Ovary (tissue), 7 donors: ENCODE measurements at regions not wholly inside any gene's neighbourhood (a gene's known extent, or its start where the extent isn't known, plus 50 kb on each side); places are given as distances from the start of the nearest gene placed in this dataset.

Experiments used
- DNase-seq, 5 donors: peaks; one replicate each; pipeline ENCODE4 v3.0.0-alpha.2; 2019 to 2020
- H3K27ac ChIP-seq, 2 donors: fragments of 200-600 bp; one replicate each; pipeline versions ENCODE4 v1.5.1 to v1.8.0; 2019 to 2022
- H3K27me3 ChIP-seq: fragments of 200-600 bp; one replicate; pipeline ENCODE4 v1.8.0; 2022
- H3K36me3 ChIP-seq: fragments of 200-600 bp; sonication (generic); one replicate; pipeline ENCODE4 v1.5.1; 2019
- H3K4me1 ChIP-seq: one replicate; pipeline ENCODE4 v1.8.1; 2013; ENCODE audit warnings: mild to moderate bottlenecking, moderate library complexity; ENCODE audit not compliant: insufficient read depth
- H3K4me3 ChIP-seq: fragments of 200-600 bp; sonication (generic); one replicate; pipeline ENCODE4 v1.5.1; 2017
- H3K9me3 ChIP-seq, 2 donors: fragments of 200-600 bp in 1 of 2; sonication (generic) in 1 of 2; one replicate each; pipeline versions ENCODE4 v1.5.1 to v1.8.1; 2013 to 2019; ENCODE audit warnings: mild to moderate bottlenecking in 1 of 2, moderate library complexity in 1 of 2
- EP300 ChIP-seq: sonication (generic); formaldehyde crosslinking; IDR thresholded peaks from one replicate; pipeline ENCODE4 v1.6.1; 2017; ENCODE audit warnings: antibody characterized with exemption
- POLR2A ChIP-seq: fragments of 450-650 bp; IDR thresholded peaks from one replicate; pipeline ENCODE4 v1.6.1; 2017; ENCODE audit warnings: antibody characterized with exemption, mild to moderate bottlenecking, moderate library complexity
- WGBS, 3 donors: extraction: QIAGEN DNeasy Blood & Tissue Kit in 1 of 3; methylation state at CpG; one replicate each; pipeline versions ENCODE4 v1.1.5 to v1.1.7; 2013 to 2017; 5-methylcytosine and 5-hydroxymethylcytosine counted together
- intact Hi-C, 4 donors: fragments of 100-400 bp; cut with DNase I; formaldehyde crosslinking; loops; one replicate each; pipeline versions ENCODE4 v1.11.0 to v1.15.1; 2022 to 2023
- TF ChIP-seq, protein P1 (sequence below), 3 donors: fragments of 450-650 bp in 2 of 3; fragments of 200-600 bp in 1 of 3; IDR thresholded peaks; one replicate each; pipeline versions ENCODE4 v1.5.1 to v1.8.0; 2016 to 2022; ENCODE audit warnings: antibody characterized with exemption in 3 of 3, mild to moderate bottlenecking in 1 of 3
- donor health status: DM: no; HTN: no; CAD: no; lungs with moderate emphysema.
- donor health status: DM: no; HTN: no; CAD: no.
- donor health status: Bipolar disorder and iron deficiency.
- donor health status: DM: no; HTN: no; CAD: no.
- donor health status: DM: yes; HTN: yes; CAD: no.

DNA sequence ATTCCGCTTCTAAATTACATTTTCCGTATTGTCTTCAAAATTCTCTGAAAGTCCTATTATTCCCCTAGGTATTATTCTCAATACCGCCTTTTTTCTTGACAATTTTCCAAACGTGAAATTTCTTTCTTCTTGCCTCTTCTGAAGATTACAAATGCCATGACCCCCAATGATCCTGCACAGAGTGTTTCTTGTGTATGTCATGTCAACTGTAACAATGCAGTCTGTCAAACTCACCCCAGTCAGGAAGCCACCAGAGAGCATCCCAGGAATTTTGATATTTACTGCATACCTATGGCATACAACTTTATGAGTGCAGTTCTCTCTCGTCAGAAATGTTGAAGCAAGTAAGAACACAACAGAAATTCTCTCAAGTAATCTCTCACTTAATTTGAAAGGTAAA lies 847.3 kb upstream of the CDH8 start:
- H3K4me3 ChIP-seq: no peak overlapping the region
- no peaks in the 10 kb centered on the region for H3K9me3 ChIP-seq
- TF ChIP-seq POLR2A (no peak), EP300 (no peak)
- TF ChIP-seq, protein P1, sequence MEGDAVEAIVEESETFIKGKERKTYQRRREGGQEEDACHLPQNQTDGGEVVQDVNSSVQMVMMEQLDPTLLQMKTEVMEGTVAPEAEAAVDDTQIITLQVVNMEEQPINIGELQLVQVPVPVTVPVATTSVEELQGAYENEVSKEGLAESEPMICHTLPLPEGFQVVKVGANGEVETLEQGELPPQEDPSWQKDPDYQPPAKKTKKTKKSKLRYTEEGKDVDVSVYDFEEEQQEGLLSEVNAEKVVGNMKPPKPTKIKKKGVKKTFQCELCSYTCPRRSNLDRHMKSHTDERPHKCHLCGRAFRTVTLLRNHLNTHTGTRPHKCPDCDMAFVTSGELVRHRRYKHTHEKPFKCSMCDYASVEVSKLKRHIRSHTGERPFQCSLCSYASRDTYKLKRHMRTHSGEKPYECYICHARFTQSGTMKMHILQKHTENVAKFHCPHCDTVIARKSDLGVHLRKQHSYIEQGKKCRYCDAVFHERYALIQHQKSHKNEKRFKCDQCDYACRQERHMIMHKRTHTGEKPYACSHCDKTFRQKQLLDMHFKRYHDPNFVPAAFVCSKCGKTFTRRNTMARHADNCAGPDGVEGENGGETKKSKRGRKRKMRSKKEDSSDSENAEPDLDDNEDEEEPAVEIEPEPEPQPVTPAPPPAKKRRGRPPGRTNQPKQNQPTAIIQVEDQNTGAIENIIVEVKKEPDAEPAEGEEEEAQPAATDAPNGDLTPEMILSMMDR (IDR thresholded peaks at IDR 0.05): no peak
- no peaks in the 10 kb centered on the region for H3K36me3 ChIP-seq
- no peaks in the 10 kb centered on the region for H3K4me1 ChIP-seq
- intact Hi-C loops: no loop called here
- H3K27ac ChIP-seq: no peak overlapping the region
- WGBS, 3 donors: 55 to 66% (median 64%) methylated on average over 5 of the region's 5 CpGs
- DNase-seq: no peak
- H3K27me3 ChIP-seq: peaks cover 4% of the 10 kb centered on the region

DNA sequence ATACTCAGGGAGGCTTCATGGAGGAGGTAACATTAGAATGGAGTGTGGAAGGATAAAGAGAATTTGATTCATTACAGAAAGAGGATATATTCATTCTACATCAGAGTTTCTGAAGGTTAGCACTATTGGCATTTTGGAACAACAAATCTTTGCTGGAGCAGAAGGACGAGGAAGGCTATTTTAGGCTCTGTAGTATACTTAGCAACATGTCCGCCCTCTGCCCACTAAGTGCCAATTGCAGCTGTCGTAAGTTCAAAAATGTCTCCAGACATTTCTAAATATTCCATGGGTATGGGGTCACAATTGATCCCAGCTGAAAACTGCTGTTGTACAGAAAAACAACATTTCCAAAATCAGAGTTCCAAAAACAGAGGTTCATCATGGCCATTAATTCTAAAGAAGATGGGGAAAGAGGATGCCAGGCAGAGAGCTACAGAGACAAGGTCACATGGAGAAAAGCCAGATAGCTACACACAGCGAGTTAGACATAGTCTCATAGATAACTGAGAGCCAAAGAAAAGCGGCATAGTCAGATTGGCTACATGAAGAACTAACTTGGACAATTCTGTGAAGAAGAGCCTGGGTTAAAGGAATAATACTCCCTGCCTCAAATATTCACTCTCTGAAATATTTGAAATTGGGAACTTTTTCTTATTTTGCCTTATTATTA lies 846.4 kb upstream of the CDH8 start:
- no peaks in the 10 kb centered on the region for H3K36me3 ChIP-seq
- no peak overlapping the region for H3K4me3 ChIP-seq
- intact Hi-C loops: no loop called here
- DNase-seq: no peak
- H3K9me3 ChIP-seq: no peaks in the 10 kb centered on the region
- 70 to 77% (median 72%) methylated on average over 5 of the region's 5 CpGs for WGBS, 3 donors
- no peaks in the 10 kb centered on the region for H3K4me1 ChIP-seq
- no peak for TF ChIP-seq POLR2A
- TF ChIP-seq, protein P1 (IDR thresholded peaks at IDR 0.05): no peak
- no peak for TF ChIP-seq EP300
- no peak overlapping the region for H3K27ac ChIP-seq
- no peaks in the 10 kb centered on the region for H3K27me3 ChIP-seq

DNA sequence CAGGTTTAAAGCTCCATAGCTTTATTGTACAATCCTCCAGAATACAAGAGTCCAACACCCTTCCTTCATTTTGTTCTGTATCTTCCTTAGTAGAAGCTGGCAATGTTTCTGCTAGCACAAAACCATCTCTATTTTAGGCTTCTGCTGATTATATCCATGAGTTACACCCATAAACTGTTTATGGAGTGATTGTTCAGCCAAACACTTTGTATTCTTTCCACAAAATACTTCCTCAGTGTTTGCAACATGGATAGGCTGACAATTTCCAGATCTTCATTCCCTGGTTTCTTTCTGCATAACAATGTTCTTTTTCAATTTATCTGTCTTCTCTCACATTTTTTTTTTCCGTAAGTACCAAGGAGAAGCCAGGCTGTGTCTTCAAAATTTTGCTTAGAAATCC lies 839.9 kb upstream of the CDH8 start:
- intact Hi-C loops: no loop called here
- Histone ChIP-seq H3K27me3 (no peaks in the 10 kb centered on the region), H3K36me3 (no peaks in the 10 kb centered on the region), H3K4me1 (no peaks in the 10 kb centered on the region), H3K9me3 (no peaks in the 10 kb centered on the region), H3K4me3 (no peak overlapping the region), H3K27ac (no peak overlapping the region)
- no peak for TF ChIP-seq POLR2A
- TF ChIP-seq EP300: no peak
- TF ChIP-seq, protein P1 (IDR thresholded peaks at IDR 0.05): no peak
- no peak for DNase-seq
- 63 to 78% (median 64%) methylated on average over 1 of the region's 1 CpG for WGBS, 3 donors

DNA sequence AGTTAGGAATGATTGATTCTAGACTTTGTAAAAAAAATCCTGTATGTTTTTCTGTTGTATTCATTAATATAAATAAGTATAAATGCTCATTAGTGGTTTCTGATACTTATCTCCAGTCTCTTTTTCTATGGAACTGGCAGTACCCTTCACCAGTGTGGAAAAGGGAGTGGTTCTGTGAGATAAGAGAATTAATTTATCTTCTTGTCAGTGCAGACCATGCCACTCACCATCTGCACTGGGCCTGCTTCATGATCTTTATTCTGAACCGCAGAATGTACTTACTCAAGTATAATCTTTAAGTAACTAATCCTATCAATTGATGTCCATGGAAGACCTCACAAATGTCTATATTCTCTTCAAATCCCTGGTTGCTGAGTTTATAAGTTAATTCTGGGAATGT lies 836.1 kb upstream of the CDH8 start:
- no peaks in the 10 kb centered on the region for H3K4me1 ChIP-seq
- H3K27ac ChIP-seq: no peak overlapping the region
- intact Hi-C loops: no loop called here
- TF ChIP-seq, protein P1 (IDR thresholded peaks at IDR 0.05): no peak
- TF ChIP-seq EP300 (no peak), POLR2A (no peak)
- H3K4me3 ChIP-seq: no peak overlapping the region
- no peaks in the 10 kb centered on the region for H3K27me3 ChIP-seq
- no peaks in the 10 kb centered on the region for H3K36me3 ChIP-seq
- no peaks in the 10 kb centered on the region for H3K9me3 ChIP-seq
- WGBS, 3 donors: 73 to 83% (median 76%) methylated on average over 1 of the region's 1 CpG
- DNase-seq: no peak
